Astrocyte (in vitro differentiated cells and primary cell): ENCODE measurements at regions not wholly inside any gene's neighbourhood (a gene's known extent, or its start where the extent isn't known, plus 50 kb on each side); places are given as distances from the start of the nearest gene placed in this dataset.

Experiments
- DNase-seq: peaks from one replicate; pipeline ENCODE4 v3.0.0-alpha.2; 2010; ENCODE audit warnings: low read depth
- FAIRE-seq: peaks from 2 replicates; lab custom pipeline; 2011; peaks lifted over from hg19 to GRCh38; lab: Jason Lieb, UNC
- H2AFZ ChIP-seq: 2 replicates; pipeline ENCODE4 v1.6.0; 2012; ENCODE audit warnings: low read depth, low read length, inconsistent platforms
- H3K27ac ChIP-seq: 2 replicates; pipeline ENCODE4 v1.5.1; 2011; ENCODE audit warnings: low read depth, low read length, inconsistent platforms
- H3K27me3 ChIP-seq: 2 replicates; pipeline ENCODE4 v1.6.0; 2011; ENCODE audit warnings: low read length, inconsistent platforms; ENCODE audit not compliant: insufficient read depth
- H3K36me3 ChIP-seq: 2 replicates; pipeline ENCODE4 v1.5.1; 2011; ENCODE audit warnings: low read length, inconsistent platforms; ENCODE audit not compliant: insufficient read depth
- H3K4me1 ChIP-seq: 2 replicates; pipeline ENCODE4 v1.5.1; 2011; ENCODE audit warnings: low read length, inconsistent platforms; ENCODE audit not compliant: insufficient read depth
- H3K4me2 ChIP-seq: 2 replicates; pipeline ENCODE4 v1.6.0; 2012; ENCODE audit warnings: low read length, inconsistent platforms
- H3K4me3 ChIP-seq: 2 replicates; pipeline ENCODE4 v1.5.1; 2011; ENCODE audit warnings: low read depth, mild to moderate bottlenecking, low read length, inconsistent platforms; ENCODE audit not compliant: insufficient read depth
- H3K79me2 ChIP-seq: 2 replicates; pipeline ENCODE4 v1.6.0; 2012; ENCODE audit warnings: mild to moderate bottlenecking, low read length, inconsistent platforms; ENCODE audit not compliant: insufficient read depth
- H3K9ac ChIP-seq: 2 replicates; pipeline ENCODE4 v1.6.0; 2012; ENCODE audit warnings: mild to moderate bottlenecking, low read length, inconsistent platforms
- H3K9me3 ChIP-seq: 2 replicates; pipeline ENCODE4 v1.5.1; 2012; ENCODE audit warnings: low read depth, mild to moderate bottlenecking, low read length, inconsistent platforms; ENCODE audit not compliant: insufficient read depth
- H4K20me1 ChIP-seq: 2 replicates; pipeline ENCODE4 v1.6.0; 2012; ENCODE audit warnings: low read length, inconsistent platforms; ENCODE audit not compliant: insufficient read depth
- H3K27ac Mint-ChIP-seq: one replicate; pipeline ENCODE4 v1.8.0; 2021; ENCODE audit warnings: mild to moderate bottlenecking, mixed read lengths; ENCODE audit not compliant: unreplicated experiment
- H3K27me3 Mint-ChIP-seq: one replicate; pipeline ENCODE4 v1.8.0; 2021; ENCODE audit warnings: low read depth, mixed read lengths; ENCODE audit not compliant: unreplicated experiment
- H3K36me3 Mint-ChIP-seq: one replicate; pipeline ENCODE4 v1.8.0; 2021; ENCODE audit warnings: low read depth, mixed read lengths; ENCODE audit not compliant: unreplicated experiment
- H3K4me1 Mint-ChIP-seq: one replicate; pipeline ENCODE4 v1.8.0; 2021; ENCODE audit warnings: low read depth, mixed read lengths; ENCODE audit not compliant: unreplicated experiment
- H3K4me3 Mint-ChIP-seq: one replicate; pipeline ENCODE4 v1.8.0; 2021; ENCODE audit warnings: mild to moderate bottlenecking, moderate library complexity, mixed read lengths; ENCODE audit not compliant: unreplicated experiment
- H3K9me3 Mint-ChIP-seq: one replicate; pipeline ENCODE4 v1.8.0; 2021; ENCODE audit warnings: mild to moderate bottlenecking, mixed read lengths; ENCODE audit not compliant: unreplicated experiment
- EZH2 ChIP-seq: IDR thresholded peaks from 2 replicates; pipeline ENCODE4 v1.6.1; 2012; ENCODE audit warnings: mild to moderate bottlenecking, low read length, inconsistent platforms; ENCODE audit not compliant: insufficient read depth
- TF ChIP-seq, protein P1 (sequence below): IDR thresholded peaks from 2 replicates; pipeline ENCODE4 v1.5.1; 2011; ENCODE audit warnings: low read depth, mild to moderate bottlenecking, inconsistent platforms, low read length, moderate library complexity; ENCODE audit not compliant: insufficient read depth

DNA sequence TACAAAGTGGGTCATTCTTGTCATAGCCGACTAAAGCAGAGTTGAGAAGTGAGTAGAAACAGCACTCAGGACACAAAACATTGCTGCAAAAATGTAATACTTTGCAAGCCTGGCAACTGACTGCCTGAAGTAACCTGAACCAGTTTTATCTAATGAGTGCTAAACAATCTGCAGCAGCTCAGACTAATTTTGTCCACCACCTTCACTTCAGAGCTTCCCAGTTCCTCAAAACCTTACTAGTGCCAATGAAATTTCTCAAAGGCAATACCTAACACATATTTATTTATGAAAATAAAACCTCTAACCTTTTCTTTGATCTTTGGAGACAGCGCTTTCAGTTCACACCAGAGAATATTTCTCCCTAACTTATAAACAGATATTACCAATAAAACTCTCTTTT is 56.7 kb upstream of the FKBP1C start:
- Histone ChIP-seq H3K27me3 (no peaks in the 10 kb centered on the region), H3K4me2 (no peak overlapping the region), H3K4me1 (no peaks in the 10 kb centered on the region), H2AFZ (no peak overlapping the region), H3K36me3 (no peaks in the 10 kb centered on the region), H4K20me1 (no peaks in the 10 kb centered on the region), H3K27ac (no peak overlapping the region), H3K9me3 (no peaks in the 10 kb centered on the region), H3K79me2 (no peaks in the 10 kb centered on the region), H3K9ac (no peak overlapping the region), H3K4me3 (no peak overlapping the region)
- no peaks in the 10 kb centered on the region for H3K36me3 Mint-ChIP-seq
- peaks cover 4% of the 10 kb centered on the region for H3K9me3 Mint-ChIP-seq
- no peak overlapping the region for H3K27ac Mint-ChIP-seq
- no peak overlapping the region for H3K4me3 Mint-ChIP-seq
- H3K27me3 Mint-ChIP-seq = no peaks in the 10 kb centered on the region
- no peak for DNase-seq
- H3K4me1 Mint-ChIP-seq = no peaks in the 10 kb centered on the region
- no peak for TF ChIP-seq EZH2
- TF ChIP-seq, protein P1, sequence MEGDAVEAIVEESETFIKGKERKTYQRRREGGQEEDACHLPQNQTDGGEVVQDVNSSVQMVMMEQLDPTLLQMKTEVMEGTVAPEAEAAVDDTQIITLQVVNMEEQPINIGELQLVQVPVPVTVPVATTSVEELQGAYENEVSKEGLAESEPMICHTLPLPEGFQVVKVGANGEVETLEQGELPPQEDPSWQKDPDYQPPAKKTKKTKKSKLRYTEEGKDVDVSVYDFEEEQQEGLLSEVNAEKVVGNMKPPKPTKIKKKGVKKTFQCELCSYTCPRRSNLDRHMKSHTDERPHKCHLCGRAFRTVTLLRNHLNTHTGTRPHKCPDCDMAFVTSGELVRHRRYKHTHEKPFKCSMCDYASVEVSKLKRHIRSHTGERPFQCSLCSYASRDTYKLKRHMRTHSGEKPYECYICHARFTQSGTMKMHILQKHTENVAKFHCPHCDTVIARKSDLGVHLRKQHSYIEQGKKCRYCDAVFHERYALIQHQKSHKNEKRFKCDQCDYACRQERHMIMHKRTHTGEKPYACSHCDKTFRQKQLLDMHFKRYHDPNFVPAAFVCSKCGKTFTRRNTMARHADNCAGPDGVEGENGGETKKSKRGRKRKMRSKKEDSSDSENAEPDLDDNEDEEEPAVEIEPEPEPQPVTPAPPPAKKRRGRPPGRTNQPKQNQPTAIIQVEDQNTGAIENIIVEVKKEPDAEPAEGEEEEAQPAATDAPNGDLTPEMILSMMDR = no peak
- no peak for FAIRE-seq
